ENCODE measurements at regions not wholly inside any gene's neighbourhood (a gene's known extent, or its start where the extent isn't known, plus 50 kb on each side); places are given as distances from the start of the nearest gene placed in this dataset.
"Not testable (repeated sequence)": the region's sequence is repeated elsewhere in the genome, so short reads cannot be mapped to it uniquely, and the experiment has no call there.

- no peak for DNase-seq (ENCODE audit: low spot score)
Observed at GRCh38 chr9:7467186-7467585, 332.4 kb downstream of the DMAC1 start.

- no peak for DNase-seq (ENCODE audit: low spot score)
Observed at GRCh38 chr9:7461791-7462190, 337.8 kb downstream of the DMAC1 start.

GRCh38 chr9:7456793-7457530 is 342.6 kb downstream of the DMAC1 start:
- DNase-seq (ENCODE audit: low spot score), result no peak

- DNase-seq (ENCODE audit: low spot score), result no peak
Observed at GRCh38 chr9:7456377-7456776, 343.2 kb downstream of the DMAC1 start.

GRCh38 chr9:7454624-7455023 is 345.0 kb downstream of the DMAC1 start:
- DNase-seq (ENCODE audit: low spot score), result no peak

- no peak for DNase-seq (ENCODE audit: low spot score)
Observed at GRCh38 chr9:7452378-7452777, 347.2 kb downstream of the DMAC1 start.

- DNase-seq (ENCODE audit: low spot score), result no peak
Observed at GRCh38 chr9:7451062-7451461, 348.5 kb downstream of the DMAC1 start.

GRCh38 chr9:7443541-7443940 is 356.0 kb downstream of the DMAC1 start:
- no peak for DNase-seq (ENCODE audit: low spot score)

GRCh38 chr9:7439355-7439995 is 360.1 kb downstream of the DMAC1 start:
- DNase-seq (ENCODE audit: low spot score), result no peak

- DNase-seq (ENCODE audit: low spot score), result no peak
Observed at GRCh38 chr9:7436754-7437153, 362.8 kb downstream of the DMAC1 start.

- DNase-seq (ENCODE audit: low spot score), result no peak
Observed at GRCh38 chr9:7433508-7434292, 365.9 kb downstream of the DMAC1 start.

GRCh38 chr9:7432989-7433388 is 366.6 kb downstream of the DMAC1 start:
- DNase-seq (ENCODE audit: low spot score), result no peak

- not testable (repeated sequence) for DNase-seq (ENCODE audit: low spot score)
Observed at GRCh38 chr9:7417397-7417796, 382.2 kb downstream of the DMAC1 start.

- DNase-seq (ENCODE audit: low spot score), result no peak
Observed at GRCh38 chr9:7415836-7416235, 383.7 kb downstream of the DMAC1 start.

- DNase-seq (ENCODE audit: low spot score), result no peak
Observed at GRCh38 chr9:7408845-7409244, 390.7 kb downstream of the DMAC1 start.

- no peak for DNase-seq (ENCODE audit: low spot score)
Observed at GRCh38 chr9:7407246-7407645, 392.3 kb downstream of the DMAC1 start.

- no peak for DNase-seq (ENCODE audit: low spot score)
Observed at GRCh38 chr9:7405924-7406604, 393.5 kb downstream of the DMAC1 start.

- no peak for DNase-seq (ENCODE audit: low spot score)
Observed at GRCh38 chr9:7403839-7404487, 395.6 kb downstream of the DMAC1 start.

GRCh38 chr9:7403028-7403389 is 396.6 kb downstream of the DMAC1 start:
- DNase-seq (ENCODE audit: low spot score), result no peak

- DNase-seq (ENCODE audit: low spot score), result no peak
Observed at GRCh38 chr9:7402334-7403027, 397.1 kb downstream of the DMAC1 start.

- no peak for DNase-seq (ENCODE audit: low spot score)
Observed at GRCh38 chr9:7401116-7401515, 398.5 kb downstream of the DMAC1 start.
